Fibroblast of pulmonary artery (primary cell): ENCODE measurements at regions not wholly inside any gene's neighbourhood (a gene's known extent, or its start where the extent isn't known, plus 50 kb on each side); places are given as distances from the start of the nearest gene placed in this dataset.

ENCODE experiments used
- DNase-seq: peaks from one replicate; pipeline ENCODE4 v3.0.0-alpha.2; 2010; ENCODE audit warnings: low read depth
- H3K4me3 ChIP-seq: replicated peaks from 2 replicates; pipeline ENCODE4 v1.5.1; 2011; ENCODE audit warnings: low read depth, mild to moderate bottlenecking, control low read depth, low read length, moderate library complexity
- CTCF ChIP-seq: IDR thresholded peaks from 2 replicates; pipeline ENCODE4 v1.5.1; 2011; ENCODE audit warnings: mild to moderate bottlenecking, control low read depth, low read length, inconsistent platforms; ENCODE audit errors: missing control alignments

GRCh38 chr4:107531927-107532326, 188.1 kb downstream of the PAPSS1 start:
- no peak for TF ChIP-seq CTCF
- no peak overlapping the region for H3K4me3 ChIP-seq
- DNase-seq, result no peak

GRCh38 chr4:107520368-107520767, 199.7 kb downstream of the PAPSS1 start:
- no peak overlapping the region for H3K4me3 ChIP-seq
- TF ChIP-seq CTCF, result no peak
- no peak for DNase-seq

GRCh38 chr4:107519053-107519452, 201.0 kb downstream of the PAPSS1 start:
- peak; percentile 53 for DNase-seq
- TF ChIP-seq CTCF, result peak; percentile 38
- no peak overlapping the region for H3K4me3 ChIP-seq

GRCh38 chr4:107518076-107518475, 202.0 kb downstream of the PAPSS1 start:
- H3K4me3 ChIP-seq, result no peak overlapping the region
- TF ChIP-seq CTCF, result no peak
- DNase-seq, result no peak

GRCh38 chr4:107512549-107512948, 207.5 kb downstream of the PAPSS1 start:
- no peak for TF ChIP-seq CTCF
- DNase-seq, result no peak
- no peak overlapping the region for H3K4me3 ChIP-seq

GRCh38 chr4:107509615-107510014, 210.4 kb downstream of the PAPSS1 start:
- no peak for TF ChIP-seq CTCF
- no peak for DNase-seq
- H3K4me3 ChIP-seq, result no peak overlapping the region

GRCh38 chr4:107500551-107500950, 219.5 kb downstream of the PAPSS1 start:
- no peak overlapping the region for H3K4me3 ChIP-seq
- no peak for TF ChIP-seq CTCF
- DNase-seq, result no peak
